Naive thymus-derived CD4-positive, alpha-beta T cell (primary cell): ENCODE measurements at regions not wholly inside any gene's neighbourhood (a gene's known extent, or its start where the extent isn't known, plus 50 kb on each side); places are given as distances from the start of the nearest gene placed in this dataset.

Experiments used
- ATAC-seq: fragments of 150-1000 bp; cut with Tn5 transposase; 2 replicates; pipeline ENCODE4 v1.10.0; 2021; ENCODE audit warnings: mild to moderate bottlenecking, moderate library complexity
- CTCF ChIA-PET: fragments of 350-600 bp; sonication (Branson Sonifier 250); formaldehyde crosslinking; loops from one replicate; lab custom pipeline; 2021; ENCODE audit warnings: antibody characterized with exemption; lab: Charles Lee
- POLR2A ChIA-PET: fragments of 350-600 bp; sonication (Branson Sonifier 250); formaldehyde crosslinking; loops from one replicate; lab custom pipeline; 2021; ENCODE audit warnings: antibody characterized with exemption, inconsistent platforms; lab: Charles Lee
- DNase-seq, 9 donors: peaks; one replicate each; pipeline versions ENCODE4 v3.0.0 to v3.0.0-alpha.2; 2020 to 2022; ENCODE audit warnings: mixed read lengths in 1 of 9
- H3K27ac ChIP-seq: one replicate; pipeline ENCODE4 v1.7.0; 2013; ENCODE audit warnings: mild to moderate bottlenecking, low read depth, low read length, moderate library complexity
- H3K27me3 ChIP-seq, 2 donors: one replicate each; pipeline ENCODE4 v1.7.0; 2013; ENCODE audit warnings: low read length in 2 of 2, mild to moderate bottlenecking in 2 of 2, moderate library complexity in 2 of 2; ENCODE audit not compliant: control insufficient read depth in 2 of 2, insufficient read depth in 2 of 2
- H3K36me3 ChIP-seq, 3 experiments: 1 replicate in 2 of 3; 2 replicates in 1 of 3; pipeline ENCODE4 v1.7.0; 2013; ENCODE audit warnings: low read length in 3 of 3, mild to moderate bottlenecking in 3 of 3, moderate library complexity in 1 of 3; ENCODE audit not compliant: insufficient read depth in 3 of 3, control insufficient read depth in 2 of 3
- H3K4me1 ChIP-seq, 2 donors: one replicate each; pipeline ENCODE4 v1.7.0; 2013; ENCODE audit warnings: low read length in 2 of 2, mild to moderate bottlenecking in 2 of 2, moderate library complexity in 1 of 2; ENCODE audit not compliant: control insufficient read depth in 2 of 2, insufficient read depth in 2 of 2
- H3K4me3 ChIP-seq: 2 replicates; pipeline ENCODE4 v1.7.0; 2013; ENCODE audit warnings: mild to moderate bottlenecking, low read length
- H3K9me3 ChIP-seq, 3 experiments: 1 replicate in 2 of 3; 2 replicates in 1 of 3; pipeline ENCODE4 v1.7.0; 2013; ENCODE audit warnings: low read length in 3 of 3; ENCODE audit not compliant: control insufficient read depth in 2 of 3
- H3K27ac Mint-ChIP-seq, 9 donors: one replicate each; pipeline ENCODE4 v1.8.0; 2020 to 2022; ENCODE audit warnings: mixed read lengths in 9 of 9, mild to moderate bottlenecking in 8 of 9, moderate library complexity in 5 of 9, inconsistent platforms in 2 of 9
- H3K27me3 Mint-ChIP-seq, 5 donors: one replicate each; pipeline ENCODE4 v1.8.0; 2021 to 2022; ENCODE audit warnings: mixed read lengths in 5 of 5, mild to moderate bottlenecking in 1 of 5
- H3K36me3 Mint-ChIP-seq, 5 donors: one replicate each; pipeline ENCODE4 v1.8.0; 2020 to 2022; ENCODE audit warnings: mixed read lengths in 5 of 5, mild to moderate bottlenecking in 3 of 5, inconsistent platforms in 1 of 5
- H3K4me1 Mint-ChIP-seq, 7 donors: one replicate each; pipeline ENCODE4 v1.8.0; 2020 to 2022; ENCODE audit warnings: mixed read lengths in 7 of 7, mild to moderate bottlenecking in 3 of 7, inconsistent platforms in 1 of 7
- H3K4me3 Mint-ChIP-seq, 10 donors: one replicate each; pipeline ENCODE4 v1.8.0; 2020 to 2022; ENCODE audit warnings: mild to moderate bottlenecking in 10 of 10, mixed read lengths in 10 of 10, moderate library complexity in 6 of 10, inconsistent platforms in 2 of 10
- H3K9me3 Mint-ChIP-seq, 11 donors: one replicate each; pipeline ENCODE4 v1.8.0; 2020 to 2022; ENCODE audit warnings: mixed read lengths in 11 of 11, mild to moderate bottlenecking in 4 of 11, inconsistent platforms in 1 of 11, moderate library complexity in 1 of 11
- intact Hi-C, 2 donors: fragments of 100-400 bp; cut with micrococcal nuclease; formaldehyde crosslinking; loops; one replicate each; pipeline ENCODE4 v1.15.1; 2023

DNA sequence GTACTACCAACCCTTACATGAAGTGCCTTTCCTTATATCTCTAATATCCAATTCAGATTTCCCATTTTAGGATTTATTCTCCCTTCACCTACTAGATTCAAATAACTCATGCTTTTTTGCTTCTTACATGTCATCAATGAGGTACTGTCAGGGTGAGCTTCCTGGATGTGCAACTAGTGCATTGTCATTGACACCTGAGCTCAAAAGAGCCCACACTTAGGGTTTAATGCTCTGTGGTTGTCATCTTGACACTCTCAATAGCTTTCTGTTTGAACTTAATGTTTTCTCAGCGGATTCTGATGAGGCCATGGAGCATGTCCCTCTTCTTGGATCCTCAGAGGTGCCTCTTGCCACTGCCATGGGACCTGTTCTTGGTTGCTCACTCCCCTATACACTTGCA lies 1033.3 kb upstream of the EYS start:
- Histone ChIP-seq H3K4me3 (no peak overlapping the region), H3K4me1 (no peaks in the 10 kb centered on the region), H3K36me3 (no peaks in the 10 kb centered on the region), H3K27me3 (no peaks in the 10 kb centered on the region), H3K27ac (no peak overlapping the region), H3K9me3 (no peaks in the 10 kb centered on the region)
- Mint-ChIP-seq H3K4me1 (no peaks in the 10 kb centered on the region), H3K27me3 (no peaks in the 10 kb centered on the region), H3K27ac (no peak overlapping the region), H3K36me3 (peaks cover 0 to 3% (median 0%) of the 10 kb centered on the region in 5 donors), H3K4me3 (no peak overlapping the region), H3K9me3 (peaks cover 0 to 16% (median 6%) of the 10 kb centered on the region in 11 donors)
- no peak for DNase-seq
- ATAC-seq = no peak
- CTCF ChIA-PET = no interaction called here
- POLR2A ChIA-PET = no interaction called here
- intact Hi-C loops = no loop called here

DNA sequence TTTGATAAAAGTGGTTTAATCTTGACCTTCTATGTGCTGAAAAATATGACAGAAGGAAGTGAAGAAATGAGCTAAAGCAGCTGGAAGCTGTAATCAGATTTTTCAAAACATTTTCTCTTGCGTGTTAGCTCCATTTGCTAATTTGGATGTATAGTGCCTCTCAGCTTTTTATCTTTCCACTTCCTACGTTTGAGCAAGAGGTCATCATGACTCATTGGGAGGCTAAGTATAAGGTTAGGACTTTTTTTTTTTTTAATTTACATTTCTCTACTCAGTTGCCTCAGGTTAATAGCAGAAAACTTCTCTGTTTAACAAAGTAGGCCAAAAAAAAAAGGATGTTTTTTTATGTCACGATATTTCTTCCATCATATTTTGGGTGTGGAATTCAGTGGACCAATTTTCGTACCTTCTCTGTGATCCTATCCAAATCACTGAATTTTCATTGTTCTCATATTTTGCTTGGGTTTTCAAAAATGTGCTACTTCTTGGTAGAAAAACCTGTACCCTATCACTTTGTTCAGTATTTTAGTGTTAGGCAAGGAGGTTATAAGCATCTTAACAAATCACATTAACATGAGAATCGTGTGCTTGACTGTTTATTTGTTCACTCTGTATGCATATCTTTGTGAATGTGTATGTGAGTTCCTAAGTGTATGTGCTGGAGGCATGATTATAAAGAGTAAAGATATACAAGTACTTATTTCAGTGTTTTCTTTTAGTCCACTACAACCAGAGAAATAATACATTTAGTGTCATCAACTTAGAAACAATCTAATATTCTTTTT lies 1028.3 kb upstream of the EYS start:
- H3K4me1 Mint-ChIP-seq = no peaks in the 10 kb centered on the region
- H3K9me3 Mint-ChIP-seq = peaks cover 4 to 28% (median 9%) of the 10 kb centered on the region in 11 donors
- intact Hi-C loops = no loop called here
- Histone ChIP-seq H3K27ac (no peak overlapping the region), H3K9me3 (no peaks in the 10 kb centered on the region), H3K27me3 (no peaks in the 10 kb centered on the region), H3K4me3 (no peak overlapping the region), H3K4me1 (no peaks in the 10 kb centered on the region), H3K36me3 (no peaks in the 10 kb centered on the region)
- H3K4me3 Mint-ChIP-seq = no peak overlapping the region
- POLR2A ChIA-PET = no interaction called here
- CTCF ChIA-PET = no interaction called here
- no peak overlapping the region for H3K27ac Mint-ChIP-seq
- H3K27me3 Mint-ChIP-seq = no peaks in the 10 kb centered on the region
- DNase-seq (no peak), ATAC-seq (no peak)
- H3K36me3 Mint-ChIP-seq = peaks cover 0 to 3% (median 0%) of the 10 kb centered on the region in 5 donors

DNA sequence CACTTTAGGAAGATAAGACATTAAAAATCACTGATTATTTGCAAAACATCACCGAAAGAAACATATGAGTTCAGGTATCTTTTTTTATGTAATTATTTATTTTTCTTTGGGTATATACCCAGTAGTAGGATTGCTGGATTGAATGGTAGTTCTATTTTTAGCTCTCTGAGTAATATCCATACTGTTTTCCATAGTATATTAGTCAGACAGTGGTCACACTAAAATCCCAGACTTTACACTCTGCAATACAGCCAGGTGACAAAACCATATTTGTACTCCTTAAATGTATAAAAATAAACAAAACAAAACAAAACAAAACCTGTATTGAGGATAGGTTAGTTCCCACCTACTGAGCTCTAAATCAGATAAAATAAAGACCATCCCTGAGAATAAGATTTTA lies 1024.3 kb upstream of the EYS start:
- peaks cover under 1 to 28% (median 12%) of the 10 kb centered on the region in 11 donors for H3K9me3 Mint-ChIP-seq
- no peaks in the 10 kb centered on the region for H3K27me3 Mint-ChIP-seq
- ChIA-PET POLR2A (no interaction called here), CTCF (no interaction called here)
- DNase-seq (no peak), ATAC-seq (no peak)
- intact Hi-C loops = no loop called here
- Histone ChIP-seq H3K4me3 (no peak overlapping the region), H3K27ac (no peak overlapping the region), H3K4me1 (no peaks in the 10 kb centered on the region), H3K36me3 (no peaks in the 10 kb centered on the region), H3K27me3 (no peaks in the 10 kb centered on the region), H3K9me3 (no peaks in the 10 kb centered on the region)
- no peaks in the 10 kb centered on the region for H3K4me1 Mint-ChIP-seq
- H3K4me3 Mint-ChIP-seq = no peak overlapping the region
- no peak overlapping the region for H3K27ac Mint-ChIP-seq
- peaks cover 0 to 3% (median 0%) of the 10 kb centered on the region in 5 donors for H3K36me3 Mint-ChIP-seq

DNA sequence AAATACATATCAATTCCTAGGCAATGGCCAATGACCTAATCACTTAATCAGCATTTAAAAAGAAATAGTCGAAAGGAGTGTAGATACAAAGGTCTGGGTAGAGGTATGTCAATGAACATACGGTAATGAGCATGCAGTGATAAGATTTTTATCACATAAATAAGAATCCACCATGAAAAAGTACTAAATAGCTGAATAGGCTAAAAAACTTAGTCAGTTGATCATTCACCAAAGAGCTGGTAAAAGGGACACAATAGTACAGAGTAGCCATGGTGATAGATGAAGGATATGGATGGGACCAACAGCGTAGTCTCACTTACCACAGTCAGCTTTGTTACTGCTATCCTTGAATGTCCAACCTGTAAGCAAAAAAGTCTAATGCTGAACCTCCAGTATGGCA lies 1018.6 kb upstream of the EYS start:
- DNase-seq (no peak), ATAC-seq (no peak)
- H3K4me1 ChIP-seq = no peaks in the 10 kb centered on the region
- H3K27ac Mint-ChIP-seq = no peak overlapping the region
- intact Hi-C loops = no loop called here
- H3K27ac ChIP-seq = no peak overlapping the region
- ChIA-PET CTCF (no interaction called here), POLR2A (no interaction called here)
- H3K4me1 Mint-ChIP-seq = no peaks in the 10 kb centered on the region
- H3K27me3 Mint-ChIP-seq = no peaks in the 10 kb centered on the region
- H3K9me3 ChIP-seq = no peaks in the 10 kb centered on the region
- no peaks in the 10 kb centered on the region for H3K27me3 ChIP-seq
- H3K36me3 ChIP-seq = no peaks in the 10 kb centered on the region
- no peak overlapping the region for H3K4me3 Mint-ChIP-seq
- peaks cover 4 to 22% (median 9%) of the 10 kb centered on the region in 11 donors for H3K9me3 Mint-ChIP-seq
- no peak overlapping the region for H3K4me3 ChIP-seq
- peaks cover 0 to 3% (median 0%) of the 10 kb centered on the region in 5 donors for H3K36me3 Mint-ChIP-seq

DNA sequence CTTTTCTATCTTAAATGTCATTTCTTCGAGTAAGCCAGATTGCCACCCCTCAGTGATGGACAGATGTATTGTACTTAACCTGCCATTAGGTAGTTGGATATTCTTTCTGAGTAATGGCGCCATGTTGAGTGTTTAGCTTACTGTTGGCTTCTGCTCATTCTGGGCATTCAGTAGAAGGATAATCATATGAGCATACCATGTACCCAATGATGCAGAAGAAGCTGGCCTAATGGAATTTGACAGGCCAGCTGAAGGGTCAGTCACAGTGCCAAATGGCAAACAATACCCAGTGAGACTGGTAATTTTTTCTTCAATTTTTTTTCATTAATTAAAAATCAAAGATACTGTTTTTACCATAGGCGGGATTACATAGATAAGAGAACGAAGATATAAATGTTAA lies 1010.8 kb upstream of the EYS start:
- intact Hi-C loops = no loop called here
- Mint-ChIP-seq H3K4me1 (no peaks in the 10 kb centered on the region), H3K27me3 (no peaks in the 10 kb centered on the region), H3K27ac (no peak overlapping the region), H3K9me3 (peaks cover 0 to 17% (median 2%) of the 10 kb centered on the region in 11 donors), H3K36me3 (no peaks in the 10 kb centered on the region), H3K4me3 (no peak overlapping the region)
- ATAC-seq (no peak), DNase-seq (no peak)
- Histone ChIP-seq H3K9me3 (no peaks in the 10 kb centered on the region), H3K4me3 (no peak overlapping the region), H3K27me3 (no peaks in the 10 kb centered on the region), H3K27ac (no peak overlapping the region), H3K36me3 (no peaks in the 10 kb centered on the region), H3K4me1 (no peaks in the 10 kb centered on the region)
- ChIA-PET CTCF (no interaction called here), POLR2A (no interaction called here)

DNA sequence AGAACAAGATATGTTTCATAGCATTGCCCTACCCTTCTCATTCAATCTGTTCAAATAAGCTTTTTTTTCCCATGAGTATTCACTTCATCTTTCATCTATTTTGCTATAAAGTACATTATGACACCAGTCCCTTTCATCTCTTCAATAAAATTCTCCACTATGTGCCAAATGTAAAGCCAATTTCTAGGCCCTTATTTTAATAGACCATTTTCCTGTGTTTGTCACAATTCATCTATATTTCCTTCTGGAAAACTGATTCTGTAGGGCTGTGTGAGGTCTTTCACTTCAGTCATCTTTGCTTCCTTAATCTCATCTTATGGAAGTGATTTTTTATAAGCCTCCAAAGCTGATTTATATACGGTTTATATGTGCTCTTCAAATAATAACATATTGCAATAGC lies 992.4 kb upstream of the EYS start:
- Histone ChIP-seq H3K4me3 (no peak overlapping the region), H3K27me3 (no peaks in the 10 kb centered on the region), H3K36me3 (no peaks in the 10 kb centered on the region), H3K4me1 (no peaks in the 10 kb centered on the region), H3K9me3 (peaks cover 0 to 8% (median 0%) of the 10 kb centered on the region in 3 experiments), H3K27ac (no peak overlapping the region)
- ChIA-PET POLR2A (no interaction called here), CTCF (no interaction called here)
- Mint-ChIP-seq H3K9me3 (peaks cover 3 to 21% (median 5%) of the 10 kb centered on the region in 11 donors), H3K4me1 (no peaks in the 10 kb centered on the region), H3K27ac (no peak overlapping the region), H3K36me3 (no peaks in the 10 kb centered on the region), H3K4me3 (no peak overlapping the region), H3K27me3 (no peaks in the 10 kb centered on the region)
- no peak for DNase-seq
- intact Hi-C loops = no loop called here
- no peak for ATAC-seq

DNA sequence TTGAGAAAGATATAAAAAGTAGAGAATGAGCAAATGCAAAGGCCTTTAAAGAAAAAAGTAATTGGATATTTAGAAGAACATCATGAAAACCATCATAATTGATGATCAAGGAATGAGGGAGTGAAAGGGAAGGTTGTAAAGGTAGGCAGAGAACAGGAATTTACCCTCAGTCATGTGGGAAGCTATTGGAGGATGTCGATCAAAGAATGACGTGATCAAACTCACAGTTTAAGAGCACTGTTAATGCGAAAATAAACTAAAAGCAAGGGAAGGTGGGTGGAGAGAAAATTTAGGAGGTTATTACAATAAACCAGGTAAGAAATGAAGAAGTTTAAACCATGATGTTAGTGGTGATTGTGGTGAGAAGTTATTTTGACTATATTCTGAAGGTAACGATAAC lies 982.6 kb upstream of the EYS start:
- ChIA-PET CTCF (no interaction called here), POLR2A (no interaction called here)
- Mint-ChIP-seq H3K4me1 (peaks cover 0 to 2% (median 0%) of the 10 kb centered on the region in 7 donors), H3K27me3 (no peaks in the 10 kb centered on the region), H3K36me3 (no peaks in the 10 kb centered on the region), H3K9me3 (peaks cover 0 to 26% (median 5%) of the 10 kb centered on the region in 11 donors), H3K27ac (no peak overlapping the region), H3K4me3 (no peak overlapping the region)
- ATAC-seq (no peak), DNase-seq (no peak)
- no peak overlapping the region for H3K27ac ChIP-seq
- H3K4me1 ChIP-seq = no peaks in the 10 kb centered on the region
- H3K4me3 ChIP-seq = no peak overlapping the region
- no peaks in the 10 kb centered on the region for H3K36me3 ChIP-seq
- intact Hi-C loops = no loop called here
- H3K9me3 ChIP-seq = no peaks in the 10 kb centered on the region
- no peaks in the 10 kb centered on the region for H3K27me3 ChIP-seq
